HFFc6 (cell line): ENCODE measurements at regions not wholly inside any gene's neighbourhood (a gene's known extent, or its start where the extent isn't known, plus 50 kb on each side); places are given as distances from the start of the nearest gene placed in this dataset.

Experiments used
- DNase-seq: peaks from one replicate; pipeline ENCODE4 v3.0.0-alpha.2; 2018
- H3K27ac Mint-ChIP-seq: 2 replicates; pipeline ENCODE4 v1.8.0; 2020; ENCODE audit warnings: mild to moderate bottlenecking, mixed read lengths
- H3K27me3 Mint-ChIP-seq: 2 replicates; pipeline ENCODE4 v1.8.0; 2021; ENCODE audit warnings: mild to moderate bottlenecking, moderate library complexity, mixed read lengths; ENCODE audit not compliant: insufficient read depth
- H3K36me3 Mint-ChIP-seq: 2 replicates; pipeline ENCODE4 v1.8.0; 2021; ENCODE audit warnings: low read depth, mixed read lengths
- H3K4me1 Mint-ChIP-seq: 2 replicates; pipeline ENCODE4 v1.8.0; 2020; ENCODE audit warnings: low read depth, mixed read lengths
- H3K4me3 Mint-ChIP-seq: 2 replicates; pipeline ENCODE4 v1.8.0; 2020; ENCODE audit warnings: mild to moderate bottlenecking, moderate library complexity, mixed read lengths
- H3K9me3 Mint-ChIP-seq: 2 replicates; pipeline ENCODE4 v1.8.0; 2020; ENCODE audit warnings: mild to moderate bottlenecking, mixed read lengths
- TF ChIP-seq, protein P1 (sequence below): fragments of 200-600 bp; sonication (generic); IDR thresholded peaks from 2 replicates; pipeline ENCODE4 v1.5.0; 2021; ENCODE audit warnings: antibody characterized with exemption, mild to moderate bottlenecking

DNA sequence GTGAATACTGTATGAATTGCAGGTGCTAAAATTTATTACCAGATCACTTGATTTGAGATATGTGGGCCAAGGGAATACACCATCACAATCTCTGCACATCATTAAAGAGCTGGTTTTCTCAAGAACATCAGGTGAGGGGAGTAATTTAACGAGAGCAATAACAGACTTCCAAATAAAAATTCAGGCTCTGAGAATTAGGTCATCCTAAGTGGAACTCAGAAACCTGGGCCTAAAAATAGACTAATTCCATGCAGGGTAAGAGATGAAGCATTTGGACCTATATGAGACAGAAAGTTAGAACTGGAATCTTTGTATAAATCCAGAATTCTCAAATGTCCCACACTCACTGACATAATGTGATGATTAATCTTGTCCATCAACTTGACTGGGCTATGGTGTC is 331.1 kb downstream of the ZNF621 start:
- Mint-ChIP-seq H3K27me3 (no peaks in the 10 kb centered on the region; the same call in 1 of the 2 replicates), H3K27ac (no peak overlapping the region), H3K9me3 (peaks cover 21% of the 10 kb centered on the region), H3K36me3 (no peaks in the 10 kb centered on the region), H3K4me1 (no peaks in the 10 kb centered on the region), H3K4me3 (no peak overlapping the region)
- DNase-seq: no peak
- TF ChIP-seq, protein P1, sequence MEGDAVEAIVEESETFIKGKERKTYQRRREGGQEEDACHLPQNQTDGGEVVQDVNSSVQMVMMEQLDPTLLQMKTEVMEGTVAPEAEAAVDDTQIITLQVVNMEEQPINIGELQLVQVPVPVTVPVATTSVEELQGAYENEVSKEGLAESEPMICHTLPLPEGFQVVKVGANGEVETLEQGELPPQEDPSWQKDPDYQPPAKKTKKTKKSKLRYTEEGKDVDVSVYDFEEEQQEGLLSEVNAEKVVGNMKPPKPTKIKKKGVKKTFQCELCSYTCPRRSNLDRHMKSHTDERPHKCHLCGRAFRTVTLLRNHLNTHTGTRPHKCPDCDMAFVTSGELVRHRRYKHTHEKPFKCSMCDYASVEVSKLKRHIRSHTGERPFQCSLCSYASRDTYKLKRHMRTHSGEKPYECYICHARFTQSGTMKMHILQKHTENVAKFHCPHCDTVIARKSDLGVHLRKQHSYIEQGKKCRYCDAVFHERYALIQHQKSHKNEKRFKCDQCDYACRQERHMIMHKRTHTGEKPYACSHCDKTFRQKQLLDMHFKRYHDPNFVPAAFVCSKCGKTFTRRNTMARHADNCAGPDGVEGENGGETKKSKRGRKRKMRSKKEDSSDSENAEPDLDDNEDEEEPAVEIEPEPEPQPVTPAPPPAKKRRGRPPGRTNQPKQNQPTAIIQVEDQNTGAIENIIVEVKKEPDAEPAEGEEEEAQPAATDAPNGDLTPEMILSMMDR: no peak

DNA sequence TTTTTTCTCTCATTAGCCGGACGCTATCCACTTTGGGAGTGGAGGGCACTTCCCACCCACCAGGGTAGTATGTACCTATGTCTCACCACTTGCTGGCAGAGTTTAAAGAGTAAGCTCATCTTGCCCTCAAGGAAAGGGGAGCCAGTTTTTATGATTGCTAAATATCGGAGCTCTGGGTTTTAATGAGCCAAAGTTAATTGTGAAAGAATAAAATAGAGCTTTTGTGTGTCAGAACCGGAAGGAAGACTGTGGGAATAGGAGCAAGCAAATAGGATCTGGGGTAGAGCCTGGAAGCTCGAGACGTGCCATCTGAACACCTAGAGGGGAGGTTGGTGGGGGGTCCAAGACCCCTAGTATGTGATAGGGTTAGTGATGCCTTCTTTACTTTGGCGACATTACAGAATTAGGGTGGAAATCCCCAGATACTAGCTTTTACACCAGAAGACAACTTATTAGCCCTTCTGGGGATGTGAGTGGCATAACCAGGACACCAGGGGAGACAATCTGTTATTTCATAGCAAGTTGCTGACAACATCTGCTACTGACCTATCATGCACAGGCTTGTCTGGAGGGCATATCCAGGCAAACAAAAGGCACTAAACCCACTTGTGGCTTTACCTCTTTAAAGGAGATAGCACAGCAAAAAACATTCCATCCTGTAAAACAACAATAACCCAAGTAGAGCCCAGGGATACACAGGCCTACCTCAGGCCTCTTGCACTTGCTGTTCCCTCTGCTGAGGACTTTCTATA is 333.8 kb downstream of the ZNF621 start:
- DNase-seq: no peak
- Mint-ChIP-seq H3K27ac (no peak overlapping the region), H3K4me3 (no peak overlapping the region), H3K4me1 (no peaks in the 10 kb centered on the region), H3K9me3 (peaks cover 27% of the 10 kb centered on the region), H3K27me3 (no peaks in the 10 kb centered on the region; the same call in 1 of the 2 replicates), H3K36me3 (no peaks in the 10 kb centered on the region)
- TF ChIP-seq, protein P1: no peak

DNA sequence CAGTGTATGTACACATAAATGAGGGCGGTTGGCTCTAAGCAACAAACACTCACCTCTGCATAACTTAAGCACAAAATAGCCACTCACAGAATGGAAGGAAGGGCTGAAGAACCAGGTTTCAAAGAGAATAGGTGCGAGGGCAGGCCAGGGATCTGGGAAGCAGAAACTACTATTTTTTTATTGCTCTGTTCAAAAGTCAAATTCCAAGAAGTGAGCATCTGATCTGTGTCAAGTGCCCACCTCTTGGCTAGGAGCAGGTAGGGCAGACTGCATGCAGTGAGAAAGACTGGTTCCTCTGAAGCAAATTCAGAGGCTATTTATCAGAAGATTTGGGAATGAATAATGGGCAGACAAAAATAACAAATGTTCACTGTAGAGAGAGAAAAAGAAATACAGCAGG is 336.4 kb upstream of the CTNNB1 start:
- Mint-ChIP-seq H3K27ac (no peak overlapping the region), H3K4me3 (no peak overlapping the region), H3K36me3 (no peaks in the 10 kb centered on the region), H3K27me3 (no peaks in the 10 kb centered on the region; the same call in 1 of the 2 replicates), H3K9me3 (peaks cover 36% of the 10 kb centered on the region), H3K4me1 (no peaks in the 10 kb centered on the region)
- no peak for DNase-seq
- TF ChIP-seq, protein P1: no peak

DNA sequence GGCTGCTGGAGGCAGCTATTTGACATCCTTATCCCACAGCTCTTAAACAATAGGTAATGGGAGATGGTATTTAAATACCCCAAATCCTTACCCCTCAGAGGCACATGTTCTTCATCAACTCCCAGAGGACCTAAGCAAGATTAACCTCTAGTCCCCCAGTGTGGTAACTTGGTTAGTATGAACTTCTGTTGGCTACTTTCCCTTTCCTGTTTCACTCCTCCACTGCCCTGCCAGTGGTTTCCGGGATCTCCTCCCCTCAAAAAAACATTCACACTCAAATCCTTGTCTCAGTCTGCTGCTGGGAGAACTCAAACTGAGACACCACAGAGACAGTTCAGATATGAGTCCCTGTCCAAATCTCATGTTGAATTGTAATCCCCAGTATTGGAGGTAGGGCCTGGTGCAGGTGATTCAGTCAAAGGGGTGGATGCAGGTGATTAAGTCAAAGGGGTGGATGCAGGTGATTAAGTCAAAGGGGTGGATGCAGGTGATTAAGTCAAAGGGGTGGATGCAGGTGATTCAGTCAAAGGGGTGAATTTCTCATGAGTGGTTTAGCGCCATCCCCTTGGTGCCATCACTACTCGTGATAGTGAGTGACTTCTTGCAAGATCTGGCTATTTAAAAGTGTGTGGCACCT is 335.0 kb upstream of the CTNNB1 start:
- TF ChIP-seq, protein P1: no peak
- no peak for DNase-seq
- H3K36me3 Mint-ChIP-seq: no peaks in the 10 kb centered on the region
- no peak overlapping the region for H3K4me3 Mint-ChIP-seq
- H3K27me3 Mint-ChIP-seq: no peaks in the 10 kb centered on the region; the same call in 1 of the 2 replicates
- H3K9me3 Mint-ChIP-seq: peaks cover 44% of the 10 kb centered on the region
- H3K4me1 Mint-ChIP-seq: no peaks in the 10 kb centered on the region
- H3K27ac Mint-ChIP-seq: no peak overlapping the region

DNA sequence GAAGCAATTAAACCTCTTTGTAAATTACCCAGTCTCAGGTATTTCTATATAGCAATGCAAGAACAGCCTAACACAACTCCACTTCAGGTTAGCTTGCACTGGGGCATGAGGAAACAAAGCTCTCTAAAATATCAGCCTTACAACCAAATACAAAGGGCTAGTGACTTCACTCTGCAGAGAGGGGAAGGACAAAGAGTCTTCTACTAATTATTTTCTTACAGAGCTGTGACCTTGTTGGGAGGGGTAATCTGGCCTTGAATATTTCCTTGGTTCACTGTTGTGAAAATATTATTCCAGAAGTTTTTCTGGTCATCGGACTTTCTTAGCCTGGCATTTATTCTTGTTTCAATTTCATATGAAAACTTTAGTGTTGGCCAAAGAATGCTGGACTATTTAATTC is 334.4 kb upstream of the CTNNB1 start:
- Mint-ChIP-seq H3K36me3 (no peaks in the 10 kb centered on the region), H3K4me1 (no peaks in the 10 kb centered on the region), H3K27ac (no peak overlapping the region), H3K27me3 (no peaks in the 10 kb centered on the region; the same call in 1 of the 2 replicates), H3K4me3 (no peak overlapping the region), H3K9me3 (peaks cover 49% of the 10 kb centered on the region)
- TF ChIP-seq, protein P1: no peak
- DNase-seq: no peak
